Spleen (tissue), 11 donors: ENCODE measurements at regions not wholly inside any gene's neighbourhood (a gene's known extent, or its start where the extent isn't known, plus 50 kb on each side); places are given as distances from the start of the nearest gene placed in this dataset.

Experiments
- DNase-seq: peaks from one replicate; pipeline ENCODE4 v3.0.0-alpha.2; 2020
- H3K27ac ChIP-seq, 8 donors: fragments of 200-600 bp; sonication (generic) in 7 of 8; 1 replicate in 4 of 8; 2 replicates in 4 of 8; pipeline versions ENCODE4 v1.5.0 to v1.8.0; 2016 to 2021; ENCODE audit warnings: inconsistent platforms in 4 of 8, mild to moderate bottlenecking in 4 of 8, moderate library complexity in 1 of 8
- H3K27me3 ChIP-seq, 7 donors: fragments of 200-600 bp; sonication (generic) in 6 of 7; replicated peaks in 1 of 7; 1 replicate in 4 of 7; 2 replicates in 3 of 7; pipeline versions ENCODE4 v1.5.0 to v1.8.0; 2016 to 2021; ENCODE audit warnings: inconsistent platforms in 3 of 7, mild to moderate bottlenecking in 1 of 7
- H3K36me3 ChIP-seq, 6 donors: fragments of 200-600 bp; sonication (generic) in 5 of 6; 1 replicate in 4 of 6; 2 replicates in 2 of 6; pipeline versions ENCODE4 v1.5.0 to v1.8.0; 2016 to 2021; ENCODE audit warnings: inconsistent platforms in 2 of 6
- H3K4me1 ChIP-seq, 6 donors: fragments of 200-600 bp; sonication (generic) in 5 of 6; 1 replicate in 3 of 6; 2 replicates in 3 of 6; pipeline versions ENCODE4 v1.5.0 to v1.8.0; 2016 to 2021; ENCODE audit warnings: inconsistent platforms in 3 of 6
- H3K4me3 ChIP-seq, 8 donors: fragments of 200-600 bp; sonication (generic) in 7 of 8; 1 replicate in 4 of 8; 2 replicates in 4 of 8; pipeline versions ENCODE4 v1.5.0 to v1.8.0; 2016 to 2021; ENCODE audit warnings: inconsistent platforms in 4 of 8, mild to moderate bottlenecking in 4 of 8, moderate library complexity in 2 of 8
- H3K9me3 ChIP-seq, 8 donors: fragments of 200-600 bp; sonication (generic) in 7 of 8; 1 replicate in 4 of 8; 2 replicates in 4 of 8; pipeline versions ENCODE4 v1.5.0 to v1.8.0; 2016 to 2021; ENCODE audit warnings: inconsistent platforms in 4 of 8
- POLR2A ChIP-seq, 3 donors: fragments of 450-650 bp; IDR thresholded peaks; one replicate each; pipeline ENCODE4 v1.5.1; 2017; ENCODE audit warnings: antibody characterized with exemption in 3 of 3, mild to moderate bottlenecking in 1 of 3
- POLR2AphosphoS5 ChIP-seq, 3 donors: sonication (generic); formaldehyde crosslinking; IDR thresholded peaks; one replicate each; pipeline ENCODE4 v1.5.1; 2017; ENCODE audit warnings: antibody characterized with exemption in 3 of 3
- WGBS, 5 donors: extraction: QIAGEN DNeasy Blood & Tissue Kit in 3 of 5; methylation state at CpG; one replicate each; pipeline versions ENCODE4 v1.1.5 to v1.1.7; 2013 to 2018; 5-methylcytosine and 5-hydroxymethylcytosine counted together
- intact Hi-C: fragments of 100-400 bp; cut with DNase I; formaldehyde crosslinking; loops from one replicate; pipeline ENCODE4 v1.15.0; 2023; ENCODE audit warnings: low total_unique reads
- TF ChIP-seq, protein P1 (sequence below), 11 experiments: fragments of 200-600 bp in 7 of 11; fragments of 450-650 bp in 4 of 11; sonication (generic) in 4 of 11; IDR thresholded peaks in 8 of 11; conservative IDR thresholded peaks in 3 of 11; 1 replicate in 7 of 11; 2 replicates in 4 of 11; pipeline versions ENCODE4 v1.4.0 to v1.8.0; 2016 to 2021; ENCODE audit warnings: antibody characterized with exemption in 11 of 11, inconsistent platforms in 4 of 11, mild to moderate bottlenecking in 1 of 11
- donor health status: healthy with polysubstance abuse.
- donor health status: DM: no; HTN: no; CAD: no; lungs with moderate emphysema.
- donor health status: DM: no; HTN: no; CAD: no.
- donor health status: Bipolar disorder and iron deficiency.
- donor health status: healthy.
- donor health status: DM: no; HTN: no; CAD: no.
- donor health status: DM: yes; HTN: yes; CAD: no.

- H3K4me3 ChIP-seq, result no peak overlapping the region
- WGBS, 5 donors, result 68 to 81% (median 78%) methylated on average over 13 of the region's 13 CpGs
These were observed 57.4 kb upstream of the MRTFB start for GRCh38 chr16:14013571-14014283.

DNA sequence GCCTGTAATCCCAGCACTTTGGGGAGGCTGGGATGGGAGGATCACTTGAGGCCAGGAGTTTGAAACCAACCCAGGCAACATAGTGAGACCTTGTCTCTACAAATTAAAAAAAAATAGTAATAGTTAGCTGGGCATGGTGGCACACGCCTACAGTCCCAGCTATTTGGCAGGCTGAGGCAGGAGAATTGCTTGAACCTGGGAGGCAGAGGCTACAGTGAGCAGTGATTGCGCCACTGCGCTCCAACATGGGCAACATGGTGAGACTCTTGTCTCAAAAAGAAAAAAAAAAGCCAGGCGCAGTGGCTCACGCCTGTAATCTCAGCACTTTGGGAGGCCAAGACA lies 56.9 kb upstream of the MRTFB start:
- no peaks in the 10 kb centered on the region for H3K36me3 ChIP-seq
- H3K27ac ChIP-seq, result no peak overlapping the region
- 77 to 93% (median 83%) methylated on average over 5 of the region's 5 CpGs for WGBS, 5 donors
- no peaks in the 10 kb centered on the region for H3K9me3 ChIP-seq
- peaks cover 0 to 6% (median 0%) of the 10 kb centered on the region in 6 donors for H3K4me1 ChIP-seq
- H3K27me3 ChIP-seq, result peaks cover 0 to 7% (median 0%) of the 10 kb centered on the region in 7 donors
- TF ChIP-seq, protein P1, sequence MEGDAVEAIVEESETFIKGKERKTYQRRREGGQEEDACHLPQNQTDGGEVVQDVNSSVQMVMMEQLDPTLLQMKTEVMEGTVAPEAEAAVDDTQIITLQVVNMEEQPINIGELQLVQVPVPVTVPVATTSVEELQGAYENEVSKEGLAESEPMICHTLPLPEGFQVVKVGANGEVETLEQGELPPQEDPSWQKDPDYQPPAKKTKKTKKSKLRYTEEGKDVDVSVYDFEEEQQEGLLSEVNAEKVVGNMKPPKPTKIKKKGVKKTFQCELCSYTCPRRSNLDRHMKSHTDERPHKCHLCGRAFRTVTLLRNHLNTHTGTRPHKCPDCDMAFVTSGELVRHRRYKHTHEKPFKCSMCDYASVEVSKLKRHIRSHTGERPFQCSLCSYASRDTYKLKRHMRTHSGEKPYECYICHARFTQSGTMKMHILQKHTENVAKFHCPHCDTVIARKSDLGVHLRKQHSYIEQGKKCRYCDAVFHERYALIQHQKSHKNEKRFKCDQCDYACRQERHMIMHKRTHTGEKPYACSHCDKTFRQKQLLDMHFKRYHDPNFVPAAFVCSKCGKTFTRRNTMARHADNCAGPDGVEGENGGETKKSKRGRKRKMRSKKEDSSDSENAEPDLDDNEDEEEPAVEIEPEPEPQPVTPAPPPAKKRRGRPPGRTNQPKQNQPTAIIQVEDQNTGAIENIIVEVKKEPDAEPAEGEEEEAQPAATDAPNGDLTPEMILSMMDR (IDR thresholded peaks at IDR 0.05 in 8 of 11, conservative IDR thresholded peaks at IDR 0.05 in 3 of 11), result no peak
- TF ChIP-seq POLR2A (IDR thresholded peaks at IDR 0.05) (no peak), POLR2AphosphoS5 (IDR thresholded peaks at IDR 0.05) (no peak)
- no peak for DNase-seq
- intact Hi-C loops, result no loop called here
- no peak overlapping the region for H3K4me3 ChIP-seq

More at GRCh38 chr16:14013571-14014283, 57.4 kb upstream of the MRTFB start:
- Histone ChIP-seq H3K4me1 (peaks cover 0 to 6% (median 0%) of the 10 kb centered on the region in 6 donors), H3K9me3 (no peaks in the 10 kb centered on the region), H3K27me3 (peaks cover 0 to 7% (median 0%) of the 10 kb centered on the region in 7 donors), H3K36me3 (no peaks in the 10 kb centered on the region), H3K27ac (peak overlapping the region in 1 of 8 donors; percentile 11)
- DNase-seq, result no peak
- intact Hi-C loops, result no loop called here
- TF ChIP-seq POLR2AphosphoS5 (IDR thresholded peaks at IDR 0.05) (no peak), POLR2A (IDR thresholded peaks at IDR 0.05) (no peak)
- TF ChIP-seq, protein P1 (IDR thresholded peaks at IDR 0.05 in 8 of 11, conservative IDR thresholded peaks at IDR 0.05 in 3 of 11), result no peak

DNA sequence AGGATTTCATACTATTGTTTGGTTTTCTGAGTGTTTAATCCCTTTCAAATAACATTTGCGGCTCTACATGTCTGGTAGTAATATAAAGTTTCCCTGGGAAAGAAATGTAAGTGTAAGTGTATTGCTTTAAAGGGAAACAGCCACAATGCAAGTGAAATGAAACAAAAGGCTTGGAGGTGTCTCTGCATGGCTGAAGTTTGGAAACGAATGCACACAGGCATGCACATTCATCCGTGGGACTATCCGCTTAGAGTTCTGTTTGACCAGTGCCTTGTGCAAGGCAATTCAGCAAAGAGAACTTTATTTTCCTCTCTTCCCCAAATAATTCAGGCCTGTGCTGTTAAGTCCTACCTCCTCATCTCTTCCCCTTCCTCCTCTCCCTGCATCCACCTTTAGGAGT lies 56.1 kb upstream of the MRTFB start:
- Histone ChIP-seq H3K4me1 (peaks cover 0 to 6% (median 0%) of the 10 kb centered on the region in 6 donors), H3K9me3 (no peaks in the 10 kb centered on the region), H3K4me3 (no peak overlapping the region), H3K27me3 (peaks cover 0 to 7% (median 0%) of the 10 kb centered on the region in 7 donors), H3K36me3 (no peaks in the 10 kb centered on the region), H3K27ac (no peak overlapping the region)
- no peak for DNase-seq
- TF ChIP-seq POLR2A (IDR thresholded peaks at IDR 0.05), result no peak
- TF ChIP-seq POLR2AphosphoS5 (IDR thresholded peaks at IDR 0.05), result no peak
- TF ChIP-seq, protein P1 (IDR thresholded peaks at IDR 0.05 in 8 of 11, conservative IDR thresholded peaks at IDR 0.05 in 3 of 11), result no peak
- 55 to 74% (median 63%) methylated on average over 4 of the region's 4 CpGs for WGBS, 5 donors
- intact Hi-C loops, result no loop called here

DNA sequence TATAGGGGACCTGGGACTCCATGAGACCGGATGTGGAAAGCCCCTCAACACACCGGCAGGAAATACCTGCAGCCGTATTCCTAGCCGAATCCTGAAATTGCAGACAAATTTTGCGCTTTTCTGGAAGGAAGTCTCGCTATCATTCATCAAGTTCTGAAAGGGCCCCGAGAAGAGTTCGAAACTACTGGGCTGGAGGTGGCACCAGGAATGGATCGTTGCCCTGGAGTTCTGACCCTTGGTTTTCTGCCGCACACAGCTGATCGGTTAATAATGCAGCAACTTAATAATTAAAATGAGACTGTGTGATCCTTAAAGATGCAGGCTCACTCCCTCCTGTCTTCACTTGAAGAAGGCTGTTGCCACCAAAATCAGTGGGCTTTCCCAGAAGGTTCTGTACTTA lies 55.7 kb upstream of the MRTFB start:
- Histone ChIP-seq H3K27ac (no peak overlapping the region), H3K9me3 (no peaks in the 10 kb centered on the region), H3K4me3 (no peak overlapping the region), H3K4me1 (peaks cover 0 to 6% (median 0%) of the 10 kb centered on the region in 6 donors), H3K27me3 (peaks cover 0 to 7% (median 0%) of the 10 kb centered on the region in 7 donors), H3K36me3 (no peaks in the 10 kb centered on the region)
- 38 to 56% (median 42%) methylated on average over 11 of the region's 11 CpGs for WGBS, 5 donors
- intact Hi-C loops, result no loop called here
- no peak for DNase-seq
- TF ChIP-seq, protein P1 (IDR thresholded peaks at IDR 0.05 in 8 of 11, conservative IDR thresholded peaks at IDR 0.05 in 3 of 11), result no peak
- TF ChIP-seq POLR2A (IDR thresholded peaks at IDR 0.05) (no peak), POLR2AphosphoS5 (IDR thresholded peaks at IDR 0.05) (no peak)
